GM18868 (cell line): ENCODE measurements at regions not wholly inside any gene's neighbourhood (a gene's known extent, or its start where the extent isn't known, plus 50 kb on each side); places are given as distances from the start of the nearest gene placed in this dataset.
A peak's percentile ranks its signal among the peaks of the same experiment; 100 is the strongest.

Source experiments
- ATAC-seq: cut with Tn5 transposase; IDR thresholded peaks from one replicate; pipeline ENCODE4 v1.9.1; 2021; ENCODE audit warnings: mild to moderate bottlenecking, moderate library complexity; ENCODE audit not compliant: unreplicated experiment

DNA sequence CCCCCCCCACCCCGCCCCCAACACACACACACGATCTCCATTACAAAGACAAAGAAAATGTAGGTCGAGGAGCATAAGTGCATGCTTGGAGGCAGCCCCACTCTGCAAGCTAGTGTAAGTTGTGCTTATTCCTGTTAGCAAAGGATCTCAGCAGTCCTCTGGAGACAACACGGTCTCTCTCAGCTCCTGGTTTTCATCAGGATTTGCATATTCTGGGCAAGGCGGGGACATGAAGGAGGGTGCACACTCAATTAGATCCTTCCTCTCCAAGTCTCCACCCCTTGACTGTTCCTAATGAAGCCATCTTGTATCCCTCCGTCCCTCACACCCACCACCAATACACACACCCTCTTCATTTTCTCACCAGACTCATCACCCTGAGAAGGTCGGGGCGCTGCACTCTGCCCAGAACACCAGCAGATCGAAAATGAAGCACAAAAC is 63.8 kb downstream of the MRPL46 start:
- ATAC-seq = no peak

DNA sequence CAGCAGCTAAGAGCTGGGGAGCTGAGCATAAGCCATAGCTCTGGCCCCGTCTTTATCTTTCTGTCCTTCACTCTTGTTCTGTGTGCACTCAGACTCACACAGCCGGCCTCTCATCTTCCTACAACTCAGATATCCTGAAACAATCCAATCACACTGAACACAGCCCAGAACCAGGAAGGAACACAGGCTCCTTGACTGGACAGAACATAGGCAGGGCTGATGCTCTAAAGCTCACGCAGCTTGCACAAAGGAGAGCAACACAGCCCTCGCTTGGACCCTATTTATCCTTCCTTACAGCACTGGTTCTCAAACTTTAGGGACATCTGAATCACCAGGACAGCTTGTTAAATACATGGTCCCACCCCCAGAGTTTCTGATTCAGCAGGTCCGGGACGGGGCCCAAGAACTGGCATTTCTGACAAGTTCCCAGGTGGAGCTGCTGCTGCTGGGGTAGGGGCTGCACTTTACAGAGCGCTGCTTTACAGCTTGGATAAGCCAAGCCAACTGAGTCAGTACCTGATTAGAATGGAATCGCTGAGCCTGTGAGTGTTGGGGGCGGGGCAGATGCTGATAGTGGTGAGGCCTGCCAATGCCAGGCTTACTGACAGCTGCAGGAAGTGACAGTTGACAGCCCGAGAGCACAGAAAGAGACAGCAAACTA is 65.1 kb downstream of the MRPL46 start:
- ATAC-seq = peak; percentile 49

DNA sequence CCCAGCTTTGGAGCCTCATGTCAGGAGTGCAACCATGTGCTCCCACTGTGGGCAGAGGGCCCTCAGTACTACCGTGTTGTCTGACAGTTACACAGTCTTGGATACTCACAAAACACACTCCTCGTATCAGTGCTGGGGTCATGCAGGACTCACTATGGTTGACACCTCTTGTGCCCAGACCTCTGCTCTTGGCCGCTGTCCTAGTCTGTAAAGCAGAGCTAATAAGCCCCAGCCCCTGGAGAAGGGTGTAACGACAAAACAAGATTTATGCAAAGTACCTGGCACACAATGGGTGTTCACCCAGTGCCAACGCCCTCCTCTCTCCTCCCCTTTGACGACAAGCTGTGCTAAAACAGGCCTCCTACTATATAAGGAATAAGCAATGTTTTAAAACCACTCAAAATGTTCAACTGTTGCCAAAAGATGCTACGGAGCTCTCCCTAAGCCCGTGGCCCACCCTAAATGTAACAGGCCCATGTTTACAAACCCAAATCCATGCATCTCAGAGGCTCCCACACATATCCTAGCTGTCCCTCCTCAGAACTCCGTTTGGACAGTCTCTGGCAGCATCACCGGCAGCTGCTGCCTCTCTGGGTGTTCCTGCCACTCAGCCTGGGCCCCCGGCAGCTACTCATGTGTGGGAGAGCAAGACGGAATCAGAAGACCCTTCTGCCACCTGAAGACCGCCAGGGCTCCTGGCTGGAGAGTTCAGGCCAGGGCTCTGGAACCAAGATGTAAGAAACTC is 65.8 kb downstream of the MRPL46 start:
- ATAC-seq = no peak

DNA sequence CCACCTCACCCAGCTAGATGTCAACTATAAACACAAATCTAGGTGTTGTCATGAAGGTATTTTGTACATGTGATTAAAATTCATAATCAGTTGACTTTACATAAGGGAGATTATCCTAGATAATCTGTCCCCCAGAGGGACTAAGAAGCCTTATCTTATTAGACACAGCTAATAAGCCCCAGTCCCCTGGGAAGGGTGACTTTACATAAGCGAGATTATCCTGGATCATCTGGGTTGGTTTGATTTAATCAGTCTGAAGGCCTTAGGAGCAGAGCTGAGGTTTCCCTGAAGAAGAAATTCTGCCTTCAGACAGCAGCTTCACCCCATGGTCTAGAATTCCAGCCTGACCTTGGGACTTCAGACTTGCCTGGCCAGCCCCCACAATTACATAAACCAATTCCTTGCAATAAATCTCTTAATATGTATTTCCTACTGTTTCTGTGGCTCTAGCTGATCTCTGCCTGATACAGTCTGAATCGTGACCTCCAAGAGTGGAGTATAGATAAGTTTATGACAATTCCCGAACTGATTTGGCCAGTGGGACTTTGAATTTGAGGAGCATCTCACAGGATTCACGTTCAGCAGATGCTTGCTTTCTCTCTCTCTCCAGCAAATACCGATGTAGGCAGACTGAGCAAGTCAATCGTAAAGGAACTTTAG is 66.5 kb downstream of the MRPL46 start:
- no peak for ATAC-seq

DNA sequence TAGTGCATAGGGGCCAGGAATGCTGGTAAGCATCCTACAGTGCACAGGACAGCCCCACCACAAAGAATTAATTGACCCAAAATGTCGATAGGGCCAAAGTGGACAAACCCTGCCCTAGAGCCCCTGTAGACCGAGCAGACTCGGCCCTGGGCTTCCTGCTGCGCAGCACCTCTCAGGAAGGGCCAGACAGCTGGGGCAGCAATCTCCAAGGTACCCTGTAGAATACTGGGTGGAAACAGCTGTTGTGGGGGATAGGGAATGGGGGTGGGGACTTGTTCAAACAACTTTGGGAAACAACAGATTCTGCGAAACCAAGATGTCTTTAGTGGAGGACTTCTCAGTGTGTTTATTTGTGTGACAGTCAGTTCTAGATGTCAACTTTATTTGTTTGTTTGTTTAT is 67.1 kb downstream of the MRPL46 start:
- no peak for ATAC-seq

DNA sequence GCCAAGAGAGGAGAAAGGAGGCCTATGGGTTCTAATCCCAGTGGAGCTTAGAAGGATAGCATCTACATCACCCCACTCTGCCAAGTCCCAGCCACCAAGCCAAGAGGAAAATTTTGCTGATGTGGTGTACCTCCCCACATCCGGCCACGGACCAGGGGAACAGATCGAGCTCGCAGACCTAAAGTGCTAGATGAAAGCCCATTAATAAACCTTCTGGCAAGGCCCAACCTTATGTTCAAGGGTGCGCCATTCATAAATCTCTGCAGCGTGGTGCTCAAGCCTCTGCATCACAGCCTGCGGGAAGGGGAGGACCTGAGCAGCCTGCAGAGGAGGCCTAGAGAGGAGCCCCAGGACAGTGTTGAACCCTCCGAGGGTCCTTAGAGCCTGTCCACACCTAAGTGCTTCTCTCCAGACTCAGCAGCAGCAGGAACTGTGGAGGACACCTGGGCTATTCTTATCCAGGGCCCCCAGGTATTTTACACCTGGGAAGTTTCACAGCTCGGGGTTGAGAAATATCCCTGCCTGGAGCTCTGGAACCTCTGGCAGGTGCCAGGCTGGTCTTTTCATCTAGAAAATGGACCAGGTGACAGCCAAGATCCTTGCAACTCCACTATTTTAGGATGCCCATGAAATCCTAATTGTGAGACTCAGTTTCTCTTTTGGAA is 68.0 kb downstream of the MRPL46 start:
- no peak for ATAC-seq

DNA sequence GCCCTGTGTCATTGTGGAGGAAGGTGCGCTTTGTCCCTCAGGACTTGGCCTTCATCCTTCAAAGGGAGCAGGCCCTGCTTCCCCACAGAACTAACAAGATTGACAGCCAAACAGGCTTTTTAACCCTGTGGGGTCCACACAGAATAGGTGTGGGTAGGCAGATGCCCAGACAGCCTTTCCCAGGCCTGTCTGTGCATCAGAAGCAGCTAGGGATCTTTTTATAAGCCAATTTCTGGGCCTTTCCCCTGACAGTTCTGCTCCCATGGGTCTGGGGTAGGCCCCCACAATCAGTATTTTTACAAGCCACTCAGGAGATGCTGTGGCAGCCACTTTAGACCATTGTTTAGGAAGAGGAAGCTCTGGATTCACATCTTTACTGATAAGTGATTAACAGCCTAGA is 69.2 kb downstream of the MRPL46 start:
- ATAC-seq = no peak

DNA sequence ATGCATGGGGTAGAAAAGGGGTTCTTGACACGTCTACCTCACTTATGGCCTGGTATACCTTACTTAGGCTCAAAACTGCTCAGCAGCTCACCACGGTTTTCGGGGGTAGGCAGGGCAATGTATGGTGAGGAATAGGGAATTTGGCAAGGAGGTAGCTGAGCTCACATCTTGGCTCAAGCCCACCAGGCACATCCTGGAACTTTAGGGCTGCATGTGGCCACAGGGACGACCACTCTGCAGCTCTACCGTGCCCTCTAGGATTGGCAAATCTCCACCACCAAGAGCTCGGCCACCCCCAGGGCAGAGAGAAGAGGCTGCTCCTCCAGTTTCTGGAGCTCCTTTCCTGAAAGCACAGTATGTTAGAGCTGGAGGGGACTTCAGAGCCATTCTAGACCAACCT is 69.7 kb downstream of the MRPL46 start:
- no peak for ATAC-seq

DNA sequence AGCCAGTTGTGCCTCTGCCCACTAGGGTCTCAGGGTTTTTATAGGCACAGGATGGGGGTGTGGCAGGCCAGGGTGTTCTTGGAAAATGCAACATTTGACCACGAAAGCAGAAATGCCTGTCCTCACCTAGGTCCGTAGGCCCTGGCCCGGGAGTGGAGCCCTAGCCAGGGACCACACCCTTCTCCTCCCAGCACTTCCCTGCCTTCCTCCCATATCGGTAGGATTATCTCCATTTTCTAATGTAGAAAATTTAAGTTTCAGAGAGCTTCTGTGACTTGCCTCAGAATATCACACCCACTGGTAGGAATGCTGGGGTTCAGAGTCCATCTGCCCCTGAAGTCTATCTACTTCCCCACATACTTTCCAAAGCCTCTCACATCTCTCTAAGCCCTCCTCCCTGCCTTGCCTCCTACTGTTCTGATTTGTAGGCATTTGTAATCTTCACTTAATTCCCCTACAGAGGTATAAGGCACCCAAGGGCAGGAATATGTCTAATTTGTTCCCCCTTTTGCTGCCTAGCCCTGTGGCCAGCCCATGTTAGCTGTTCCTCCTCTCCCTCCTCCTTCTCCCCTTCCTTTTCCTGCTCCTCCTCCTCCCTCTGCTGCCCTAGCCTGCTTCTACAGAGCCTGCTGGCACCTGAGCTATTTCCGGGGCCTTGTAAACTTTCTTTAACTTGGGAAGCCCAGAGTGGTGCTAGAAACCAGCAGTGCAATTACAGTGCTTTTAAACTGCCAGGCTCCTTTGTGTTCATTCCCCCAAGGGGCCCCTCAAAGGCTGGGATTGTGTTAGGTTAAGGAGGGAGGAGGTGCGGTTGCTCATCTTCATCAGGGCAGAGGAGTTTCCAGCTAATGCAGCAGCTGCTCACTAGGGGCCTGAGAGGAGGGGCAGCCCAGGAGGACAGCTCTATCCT is 71.1 kb downstream of the MRPL46 start:
- no peak for ATAC-seq

DNA sequence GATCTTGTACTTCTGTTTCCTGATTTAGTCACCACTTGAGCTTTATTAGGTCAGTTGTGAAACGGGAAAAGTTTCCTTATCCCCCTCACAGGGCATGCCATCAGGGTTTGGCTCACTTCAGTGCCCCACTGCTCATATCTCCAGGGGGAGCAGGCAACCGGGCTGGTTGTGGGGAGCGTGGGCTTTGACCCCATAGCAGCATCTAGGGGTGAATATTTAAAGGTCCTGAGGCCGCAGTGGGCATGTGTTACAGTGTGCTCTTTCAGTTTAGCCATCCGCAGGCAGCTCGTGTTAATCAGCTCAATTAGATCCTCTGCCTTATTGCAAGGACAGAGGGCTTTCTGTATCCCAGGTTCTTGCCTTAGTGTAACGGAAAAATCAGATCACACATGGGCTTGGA is 71.9 kb downstream of the MRPL46 start:
- ATAC-seq = no peak

DNA sequence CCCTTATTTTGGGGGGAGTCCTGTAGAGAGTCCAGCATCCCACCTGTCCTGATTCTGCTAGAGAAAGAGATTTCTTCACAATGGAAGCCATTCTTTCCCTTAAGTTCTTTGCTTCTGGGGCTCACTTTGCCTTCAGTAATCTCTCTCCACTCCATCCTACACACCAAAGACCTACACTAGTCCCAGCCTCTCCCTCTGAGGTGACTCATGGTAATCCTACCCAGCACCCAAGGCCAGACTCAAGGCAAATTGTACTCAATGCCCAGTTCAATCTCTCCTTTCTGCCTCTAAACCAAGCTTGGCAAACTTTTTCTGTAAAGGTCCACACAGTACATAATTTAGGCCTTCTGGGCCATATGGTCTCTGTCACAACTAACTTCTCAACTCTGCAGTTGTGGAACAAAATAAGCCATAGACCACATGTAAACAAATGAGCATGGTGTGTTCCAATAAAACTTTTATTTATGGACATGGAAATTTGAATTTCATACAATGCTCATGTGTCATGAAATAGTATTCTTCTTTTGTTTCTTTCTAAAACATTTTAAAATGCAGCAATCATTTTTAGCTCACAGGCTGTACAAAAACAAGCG is 72.5 kb downstream of the MRPL46 start:
- no peak for ATAC-seq

DNA sequence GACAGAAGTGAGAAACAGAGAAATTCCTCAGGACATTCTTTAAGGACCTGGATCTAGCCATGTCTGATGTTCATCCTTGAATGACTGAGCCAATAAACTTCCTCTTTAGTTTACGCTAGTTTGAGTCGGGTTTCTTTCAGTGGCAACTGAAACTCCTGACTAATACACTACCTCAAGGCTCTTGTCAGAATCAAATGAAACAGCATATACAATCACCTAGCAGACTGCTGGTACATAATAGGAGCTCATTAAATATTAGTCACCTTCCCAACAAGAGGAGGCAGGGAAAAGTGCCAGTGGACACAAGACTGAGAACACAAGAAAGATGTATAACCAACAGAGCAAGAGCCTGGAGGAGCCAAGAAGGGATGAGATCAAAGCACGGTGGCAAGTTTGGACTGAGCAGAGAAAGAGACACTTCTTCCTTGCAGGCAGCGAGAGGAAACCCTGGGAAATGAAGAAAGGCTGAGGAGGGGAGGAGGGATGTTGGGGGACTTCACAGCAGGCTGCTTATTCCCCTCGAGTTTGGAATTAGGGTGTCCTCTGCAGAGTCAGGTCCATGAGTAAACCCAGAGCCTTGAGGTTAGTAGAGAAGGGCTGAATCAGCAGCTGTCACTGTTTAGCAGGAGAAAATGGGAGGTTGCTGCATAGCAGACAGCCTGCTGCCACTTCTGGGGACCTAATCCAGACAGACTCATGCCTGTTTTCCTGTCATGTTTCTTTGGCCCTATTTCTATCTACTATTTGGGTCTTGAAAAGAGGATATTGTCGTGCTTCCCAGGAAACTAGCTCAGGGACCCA is 73.3 kb downstream of the MRPL46 start:
- ATAC-seq = peak; percentile 75

DNA sequence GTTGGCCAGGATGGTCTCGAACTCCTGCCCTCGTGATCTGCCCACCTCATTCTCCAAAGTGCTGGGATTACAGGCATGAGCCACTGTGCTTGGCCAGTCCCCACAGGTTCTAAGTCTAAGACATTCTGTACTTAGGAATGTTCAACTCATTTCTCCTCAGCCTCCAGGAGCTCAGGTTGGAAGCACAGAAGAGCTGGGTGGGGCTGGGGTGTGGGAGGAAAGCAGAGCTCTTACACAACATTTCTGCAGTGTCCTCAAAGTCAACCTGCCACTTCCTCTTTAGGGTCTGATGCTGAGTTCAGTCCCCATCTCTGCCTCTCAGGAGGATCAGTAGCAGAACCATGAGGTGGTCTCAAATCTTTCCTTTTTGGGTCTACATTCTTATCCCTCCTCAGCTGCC is 75.5 kb downstream of the MRPL46 start:
- no peak for ATAC-seq

DNA sequence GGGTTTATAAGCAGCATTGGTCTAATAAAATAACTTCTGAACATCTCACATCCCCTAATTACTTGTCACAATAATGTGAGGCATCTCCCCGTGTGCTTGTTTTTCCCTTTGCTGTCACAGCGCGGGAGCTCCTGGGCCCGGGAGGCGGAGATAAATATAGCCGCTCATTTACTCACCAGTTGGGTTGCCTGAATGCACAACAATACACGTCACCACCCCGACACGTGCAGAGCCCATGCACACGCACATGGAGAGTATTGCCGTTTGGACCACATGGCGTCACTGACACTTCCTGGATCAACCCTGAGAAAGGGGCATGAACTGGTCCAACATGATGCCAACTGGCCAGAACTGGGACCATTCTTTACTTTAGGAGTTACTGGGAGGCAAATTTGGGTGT is 76.2 kb downstream of the MRPL46 start:
- ATAC-seq = no peak

DNA sequence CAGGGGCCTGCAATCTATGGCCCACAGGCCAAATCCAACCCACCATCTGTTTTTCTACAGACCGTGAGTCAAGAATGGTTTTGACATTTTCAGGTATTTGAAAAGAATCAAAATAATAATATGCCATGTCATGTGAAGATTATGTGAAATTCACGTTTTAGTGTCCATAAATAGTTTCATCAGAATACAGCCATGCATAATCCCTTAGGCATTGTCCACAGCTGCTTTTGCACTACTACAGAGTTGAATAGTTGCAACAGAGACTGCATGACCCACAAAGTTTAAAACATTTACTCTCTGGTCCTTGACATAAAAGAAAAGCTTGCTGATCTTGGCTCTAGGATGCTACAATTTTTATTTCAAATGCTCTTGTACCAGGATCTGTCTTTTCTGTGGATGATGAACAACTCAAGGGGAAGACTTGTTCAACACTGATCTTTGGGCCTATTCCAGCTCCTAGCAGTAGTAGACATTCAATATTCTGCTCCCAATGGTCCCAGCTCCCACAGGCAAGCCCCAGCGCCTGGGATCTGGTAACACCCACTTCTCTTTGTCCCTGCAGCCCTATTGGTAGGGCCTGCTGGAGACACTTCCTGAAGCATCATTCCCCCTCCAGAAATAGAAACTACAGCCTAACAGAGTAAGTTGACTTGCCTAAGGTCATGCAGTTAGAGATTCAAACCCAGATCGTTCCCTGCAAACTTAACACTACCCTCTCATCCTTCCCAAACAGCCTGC is 76.9 kb downstream of the MRPL46 start:
- ATAC-seq = no peak

DNA sequence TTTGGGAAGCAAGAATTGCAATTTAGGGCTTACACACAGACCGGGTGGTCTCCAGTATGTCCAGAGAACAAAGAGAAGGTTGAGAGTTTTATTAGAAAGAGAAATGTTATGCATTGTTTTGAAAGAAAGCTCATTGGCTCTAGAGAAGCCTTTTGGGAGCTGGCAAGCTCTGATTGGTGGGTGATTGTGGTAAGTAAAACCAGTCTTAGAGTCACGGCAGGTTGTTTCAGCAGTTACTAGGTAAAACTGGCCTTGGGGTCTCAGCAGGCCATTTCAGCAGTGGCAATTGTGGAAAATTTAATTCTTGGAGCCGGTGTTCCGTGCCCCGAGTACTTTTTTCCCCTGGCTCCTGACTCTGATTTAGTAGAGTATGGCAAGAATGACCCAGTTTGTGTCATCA is 78.1 kb downstream of the MRPL46 start:
- no peak for ATAC-seq

DNA sequence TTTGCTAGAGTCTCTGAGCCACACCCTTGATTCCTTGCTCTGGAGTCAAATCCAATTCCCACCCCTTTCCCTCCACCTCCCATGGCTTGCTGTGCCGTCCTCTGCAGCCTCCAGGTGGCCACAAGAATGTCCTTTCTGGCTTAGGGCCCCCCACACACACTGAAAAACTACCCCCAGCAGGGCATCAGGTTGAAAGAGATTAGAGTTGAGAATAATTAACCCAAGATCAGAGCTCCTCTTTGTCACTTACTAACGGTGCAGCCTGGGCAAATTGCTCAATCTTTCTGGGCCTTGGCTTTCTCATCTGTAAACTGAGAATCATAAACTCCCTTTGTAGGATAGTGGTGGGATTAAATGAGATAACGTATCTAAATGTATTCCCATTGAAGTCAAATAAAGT is 78.5 kb downstream of the MRPL46 start:
- ATAC-seq = no peak

DNA sequence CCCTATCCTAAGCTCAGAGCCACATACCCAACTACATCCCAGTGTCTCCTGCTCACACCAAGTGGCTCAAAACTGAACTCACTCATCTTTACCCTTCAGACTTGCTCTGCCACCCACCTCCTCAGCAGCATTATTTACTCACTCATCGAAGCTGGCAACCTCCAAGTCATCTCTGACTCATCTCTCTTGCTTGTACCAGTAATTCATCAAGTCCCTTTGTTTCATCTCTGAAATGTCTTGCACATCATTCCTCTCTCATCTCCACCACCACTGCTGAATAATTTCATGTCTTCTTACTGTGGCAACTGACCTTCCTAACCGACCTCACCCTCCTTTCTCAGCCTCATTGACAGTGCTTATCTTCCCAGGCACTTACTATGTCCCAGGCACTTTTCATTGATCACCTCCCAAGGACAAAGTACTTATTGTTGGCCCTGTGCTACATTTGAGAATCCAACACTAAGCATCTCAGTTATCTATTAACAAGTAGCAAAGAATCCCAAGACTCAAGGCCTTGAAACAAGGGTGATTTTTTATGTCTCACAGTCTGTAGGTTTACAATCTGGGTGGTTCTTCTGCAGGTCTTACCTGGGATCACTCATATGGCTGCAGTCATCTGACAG is 82.0 kb downstream of the MRPL46 start:
- no peak for ATAC-seq
